GM19324 (cell line): ENCODE measurements at regions not wholly inside any gene's neighbourhood (a gene's known extent, or its start where the extent isn't known, plus 50 kb on each side); places are given as distances from the start of the nearest gene placed in this dataset.

Source experiments
- ATAC-seq: cut with Tn5 transposase; IDR thresholded peaks from one replicate; pipeline ENCODE4 v1.9.1; 2021; ENCODE audit warnings: mild to moderate bottlenecking, moderate library complexity; ENCODE audit not compliant: unreplicated experiment, low FRiP score

- no peak for ATAC-seq
Measured at GRCh38 chr12:58809064-58809607, 111.2 kb downstream of the LRIG3 start.

GRCh38 chr12:58811346-58811745 lies 109.0 kb downstream of the LRIG3 start:
- no peak for ATAC-seq

GRCh38 chr12:58812214-58812613 lies 108.1 kb downstream of the LRIG3 start:
- ATAC-seq: no peak

GRCh38 chr12:58814036-58814435 lies 106.3 kb downstream of the LRIG3 start:
- ATAC-seq: no peak

GRCh38 chr12:58815235-58815634 lies 105.1 kb downstream of the LRIG3 start:
- no peak for ATAC-seq

- no peak for ATAC-seq
Measured at GRCh38 chr12:58818546-58818945, 101.8 kb downstream of the LRIG3 start.

GRCh38 chr12:58819345-58819744 lies 101.0 kb downstream of the LRIG3 start:
- ATAC-seq: no peak

- ATAC-seq: no peak
Measured at GRCh38 chr12:58819985-58820384, 100.3 kb downstream of the LRIG3 start.
